RWPE2 (cell line): ENCODE measurements at regions not wholly inside any gene's neighbourhood (a gene's known extent, or its start where the extent isn't known, plus 50 kb on each side); places are given as distances from the start of the nearest gene placed in this dataset.
A peak's percentile ranks its signal among the peaks of the same experiment; 100 is the strongest.
"Not testable (repeated sequence)": the region's sequence is repeated elsewhere in the genome, so short reads cannot be mapped to it uniquely, and the experiment has no call there.

Source experiments
- ATAC-seq: fragments of 200-7000 bp; cut with Tn5 transposase; 3 replicates; pipeline ENCODE4 v1.9.1; 2021; ENCODE audit warnings: low read depth
- DNase-seq: peaks from one replicate; pipeline ENCODE4 v3.0.0-alpha.2; 2020; ENCODE audit warnings: low spot score
- H3K27ac ChIP-seq: fragments of 450-650 bp; 2 replicates; pipeline ENCODE4 v1.5.1; 2017; ENCODE audit warnings: mild to moderate bottlenecking; ENCODE audit not compliant: poor library complexity, severe bottlenecking
- H3K27me3 ChIP-seq: fragments of 250-450 bp; sonication (Bioruptor Pico); 2 replicates; pipeline ENCODE4 v1.5.1; 2021; ENCODE audit warnings: mild to moderate bottlenecking, moderate library complexity; ENCODE audit not compliant: insufficient read depth, poor library complexity, severe bottlenecking
- H3K36me3 ChIP-seq: fragments of 250-450 bp; sonication (Bioruptor Pico); 2 replicates; pipeline ENCODE4 v1.5.1; 2020; ENCODE audit warnings: low read depth, mild to moderate bottlenecking, moderate library complexity
- H3K4me1 ChIP-seq: fragments of 250-450 bp; sonication (Bioruptor Pico); 2 replicates; pipeline ENCODE4 v1.5.1; 2021; ENCODE audit warnings: mild to moderate bottlenecking, moderate library complexity; ENCODE audit not compliant: insufficient read depth, poor library complexity, severe bottlenecking
- H3K4me3 ChIP-seq: fragments of 250-450 bp; sonication (Bioruptor Pico); 2 replicates; pipeline ENCODE4 v1.5.1; 2021; ENCODE audit warnings: mild to moderate bottlenecking, moderate library complexity; ENCODE audit not compliant: severe bottlenecking
- H3K9me3 ChIP-seq: fragments of 250-450 bp; sonication (Bioruptor Pico); 2 replicates; pipeline ENCODE4 v1.5.1; 2021; ENCODE audit warnings: mild to moderate bottlenecking, moderate library complexity; ENCODE audit not compliant: severe bottlenecking
- TF ChIP-seq, protein P1 (sequence below): fragments of 450-650 bp; IDR thresholded peaks from one replicate; pipeline ENCODE4 v1.5.1; 2017; ENCODE audit warnings: mild to moderate bottlenecking, moderate library complexity; ENCODE audit not compliant: poor library complexity, severe bottlenecking

DNA sequence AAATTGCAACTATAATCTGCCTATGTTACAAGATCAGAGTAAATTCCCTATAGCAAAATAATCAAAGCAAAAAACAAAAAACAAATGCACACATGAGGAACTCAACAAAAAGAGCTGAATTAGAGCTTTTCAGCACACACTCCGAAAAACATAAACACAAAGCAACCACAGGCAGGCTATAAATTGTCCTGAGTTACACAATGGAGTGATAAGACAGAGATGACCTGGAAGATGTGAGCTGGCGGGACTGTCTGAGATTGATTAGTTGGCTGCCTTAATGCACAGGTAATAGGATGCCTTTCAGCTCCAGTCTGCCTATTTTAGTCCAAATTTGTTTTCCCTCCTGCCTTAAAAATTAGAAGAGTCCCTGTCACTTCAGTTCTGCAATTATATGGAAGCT lies 159.0 kb upstream of the FNDC3A start:
- Histone ChIP-seq H3K27me3 (no peaks in the 10 kb centered on the region), H3K4me1 (peaks cover 29% of the 10 kb centered on the region), H3K36me3 (no peaks in the 10 kb centered on the region), H3K9me3 (no peaks in the 10 kb centered on the region), H3K4me3 (no peak overlapping the region), H3K27ac (no peak overlapping the region)
- TF ChIP-seq, protein P1, sequence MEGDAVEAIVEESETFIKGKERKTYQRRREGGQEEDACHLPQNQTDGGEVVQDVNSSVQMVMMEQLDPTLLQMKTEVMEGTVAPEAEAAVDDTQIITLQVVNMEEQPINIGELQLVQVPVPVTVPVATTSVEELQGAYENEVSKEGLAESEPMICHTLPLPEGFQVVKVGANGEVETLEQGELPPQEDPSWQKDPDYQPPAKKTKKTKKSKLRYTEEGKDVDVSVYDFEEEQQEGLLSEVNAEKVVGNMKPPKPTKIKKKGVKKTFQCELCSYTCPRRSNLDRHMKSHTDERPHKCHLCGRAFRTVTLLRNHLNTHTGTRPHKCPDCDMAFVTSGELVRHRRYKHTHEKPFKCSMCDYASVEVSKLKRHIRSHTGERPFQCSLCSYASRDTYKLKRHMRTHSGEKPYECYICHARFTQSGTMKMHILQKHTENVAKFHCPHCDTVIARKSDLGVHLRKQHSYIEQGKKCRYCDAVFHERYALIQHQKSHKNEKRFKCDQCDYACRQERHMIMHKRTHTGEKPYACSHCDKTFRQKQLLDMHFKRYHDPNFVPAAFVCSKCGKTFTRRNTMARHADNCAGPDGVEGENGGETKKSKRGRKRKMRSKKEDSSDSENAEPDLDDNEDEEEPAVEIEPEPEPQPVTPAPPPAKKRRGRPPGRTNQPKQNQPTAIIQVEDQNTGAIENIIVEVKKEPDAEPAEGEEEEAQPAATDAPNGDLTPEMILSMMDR = no peak
- no peak for ATAC-seq
- DNase-seq = no peak

DNA sequence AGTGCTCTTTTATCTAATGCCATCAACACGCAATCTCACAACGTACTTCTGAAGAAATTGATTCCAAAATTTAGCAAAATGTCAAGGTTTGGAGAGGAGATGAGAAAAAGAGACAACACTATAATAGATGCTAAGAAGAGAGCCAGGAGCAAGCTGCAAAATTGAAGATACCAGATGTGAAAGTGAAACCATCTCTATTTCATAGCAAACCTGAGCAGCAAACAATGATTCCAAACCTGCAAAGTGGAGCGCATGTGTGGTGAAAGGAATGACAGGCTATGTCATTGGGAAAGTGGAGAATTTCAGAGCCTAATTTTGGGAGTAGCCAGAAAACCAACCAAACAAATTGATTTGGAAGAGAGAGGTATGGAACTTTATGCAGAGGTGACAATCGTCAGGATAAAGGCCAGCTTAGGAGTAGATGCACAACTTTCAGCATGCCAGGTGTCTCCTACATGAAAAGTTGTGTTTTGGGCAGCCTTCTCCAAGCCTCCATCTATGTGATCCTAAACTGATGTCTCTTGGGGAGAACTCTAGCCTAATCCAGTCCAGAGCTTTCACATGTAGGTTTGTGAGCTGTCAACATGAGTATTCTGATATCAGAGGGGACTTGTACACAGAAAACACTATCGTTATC lies 158.4 kb upstream of the FNDC3A start:
- TF ChIP-seq, protein P1 = no peak
- ATAC-seq = no peak
- Histone ChIP-seq H3K4me3 (no peak overlapping the region), H3K27ac (no peak overlapping the region), H3K9me3 (no peaks in the 10 kb centered on the region), H3K27me3 (no peaks in the 10 kb centered on the region), H3K36me3 (no peaks in the 10 kb centered on the region), H3K4me1 (peaks cover 29% of the 10 kb centered on the region)
- no peak for DNase-seq

DNA sequence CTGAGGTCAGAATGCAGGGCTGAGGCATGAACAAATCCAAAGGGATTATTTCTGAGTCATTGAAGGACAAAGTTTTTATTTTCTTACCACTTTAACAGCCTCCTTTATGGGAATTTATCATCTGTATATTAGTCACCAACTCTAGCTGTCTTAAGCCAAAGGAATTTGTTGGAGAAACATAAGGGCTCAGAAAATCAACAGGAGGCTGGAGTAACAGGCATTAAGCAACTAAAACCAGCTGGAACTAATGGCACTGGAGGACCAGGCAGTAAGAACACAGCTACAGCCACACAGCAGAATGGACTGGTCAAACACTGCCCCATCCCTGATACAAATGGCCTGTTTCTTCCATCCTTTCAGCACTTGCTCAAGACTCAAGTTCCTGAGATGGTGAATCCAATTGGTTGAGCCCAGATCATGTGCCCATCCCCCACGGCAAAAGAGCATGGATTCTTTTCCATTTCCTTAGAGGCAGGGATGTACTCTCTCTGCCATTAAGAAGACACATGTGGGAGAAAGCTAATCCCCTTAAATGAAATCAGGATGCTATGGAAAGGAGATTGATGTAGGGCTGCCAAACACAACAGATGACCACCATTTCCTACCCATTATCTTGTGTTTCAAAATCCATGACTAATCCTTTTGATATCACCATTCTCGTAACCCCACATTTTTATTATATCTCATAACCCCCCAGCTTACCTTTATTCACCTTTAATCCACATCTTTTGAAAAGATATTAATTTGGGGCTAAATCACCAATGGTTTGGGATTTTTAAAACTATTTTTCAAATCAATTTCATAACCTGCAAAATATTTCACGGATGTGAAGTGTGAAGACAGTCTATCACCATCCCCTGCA lies 157.0 kb upstream of the FNDC3A start:
- ATAC-seq (peak; percentile 90), DNase-seq (no peak)
- peaks cover 29% of the 10 kb centered on the region for H3K4me1 ChIP-seq
- H3K9me3 ChIP-seq = no peaks in the 10 kb centered on the region
- TF ChIP-seq, protein P1 = no peak
- H3K27ac ChIP-seq = peak overlapping the region; percentile 32
- H3K4me3 ChIP-seq = no peak overlapping the region
- H3K36me3 ChIP-seq = no peaks in the 10 kb centered on the region
- H3K27me3 ChIP-seq = no peaks in the 10 kb centered on the region

DNA sequence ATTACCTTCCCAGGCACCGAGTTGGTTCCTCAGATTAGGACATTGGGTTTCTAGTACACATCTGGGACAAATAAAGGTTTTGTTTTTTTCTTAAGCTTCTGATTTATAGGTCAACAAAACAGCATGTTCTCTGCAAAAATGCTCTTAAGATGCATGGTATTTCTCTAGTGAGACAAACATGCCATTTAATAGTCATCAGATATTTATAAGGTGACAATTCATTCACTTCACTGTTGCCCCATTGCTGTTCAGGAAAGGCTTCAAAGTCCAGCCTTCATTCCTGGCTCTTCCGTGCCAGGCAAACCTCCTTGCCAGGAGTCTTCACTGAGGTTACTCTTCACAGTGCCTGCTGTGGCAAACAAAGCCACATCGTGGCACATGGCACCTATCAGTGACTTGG lies 156.3 kb upstream of the FNDC3A start:
- H3K4me3 ChIP-seq = no peak overlapping the region
- DNase-seq (no peak), ATAC-seq (no peak)
- peak overlapping the region; percentile 32 for H3K27ac ChIP-seq
- peaks cover 29% of the 10 kb centered on the region for H3K4me1 ChIP-seq
- TF ChIP-seq, protein P1 = no peak
- no peaks in the 10 kb centered on the region for H3K9me3 ChIP-seq
- no peaks in the 10 kb centered on the region for H3K36me3 ChIP-seq
- no peaks in the 10 kb centered on the region for H3K27me3 ChIP-seq

DNA sequence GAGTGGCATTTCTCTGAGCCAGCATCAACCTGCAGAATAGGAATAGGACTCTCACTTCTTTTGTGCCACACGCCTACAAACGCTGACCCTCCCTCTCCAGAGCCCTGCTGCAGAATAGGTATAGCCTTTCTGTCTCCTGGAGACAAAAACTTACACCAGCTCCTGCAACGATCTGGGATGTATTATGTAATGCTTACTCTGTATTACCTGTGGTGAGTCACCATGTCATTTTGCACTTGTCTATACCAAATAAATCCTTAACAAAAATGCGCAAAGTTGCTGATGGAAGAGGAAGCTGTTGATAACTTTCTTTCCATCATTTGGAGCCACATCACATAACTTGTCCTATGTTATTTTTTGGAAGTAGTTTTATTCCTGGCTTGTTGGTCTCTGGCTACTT lies 155.8 kb upstream of the FNDC3A start:
- TF ChIP-seq, protein P1 = no peak
- DNase-seq = no peak
- Histone ChIP-seq H3K9me3 (no peaks in the 10 kb centered on the region), H3K4me1 (peaks cover 29% of the 10 kb centered on the region), H3K36me3 (no peaks in the 10 kb centered on the region), H3K27me3 (no peaks in the 10 kb centered on the region), H3K27ac (no peak overlapping the region), H3K4me3 (no peak overlapping the region)
- ATAC-seq = peak; percentile 47; the same call in 1 of the 3 replicates

DNA sequence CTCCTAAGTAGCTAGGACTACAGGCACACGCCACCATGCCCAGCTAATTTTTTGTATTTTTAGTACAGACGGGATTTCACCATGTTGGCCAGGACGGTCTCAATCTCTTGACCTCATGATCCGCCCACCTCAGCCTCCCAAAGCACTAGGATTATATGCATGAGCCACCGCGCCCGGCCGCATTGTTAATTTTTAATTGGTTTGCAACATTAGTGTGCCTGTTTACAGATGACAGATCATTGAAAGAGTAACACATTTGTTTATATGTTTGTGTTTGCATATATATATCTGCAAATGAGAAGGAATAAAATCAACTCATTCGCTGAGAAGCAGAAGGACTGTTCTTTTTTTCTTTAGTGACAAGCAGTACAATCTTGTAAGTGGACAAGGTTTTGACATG lies 152.2 kb upstream of the FNDC3A start:
- not testable (repeated sequence) for H3K27me3 ChIP-seq, H3K27ac ChIP-seq, DNase-seq, ATAC-seq, H3K9me3 ChIP-seq, H3K4me3 ChIP-seq, H3K36me3 ChIP-seq
- peaks cover 16% of the 10 kb centered on the region for H3K4me1 ChIP-seq
